HG02642 (cell line): ENCODE measurements at regions not wholly inside any gene's neighbourhood (a gene's known extent, or its start where the extent isn't known, plus 50 kb on each side); places are given as distances from the start of the nearest gene placed in this dataset.
"Not testable (repeated sequence)": the region's sequence is repeated elsewhere in the genome, so short reads cannot be mapped to it uniquely, and the experiment has no call there.

Source experiments
- ATAC-seq: cut with Tn5 transposase; IDR thresholded peaks from one replicate; pipeline ENCODE4 v1.9.1; 2021; ENCODE audit warnings: mild to moderate bottlenecking; ENCODE audit not compliant: unreplicated experiment, poor library complexity

DNA sequence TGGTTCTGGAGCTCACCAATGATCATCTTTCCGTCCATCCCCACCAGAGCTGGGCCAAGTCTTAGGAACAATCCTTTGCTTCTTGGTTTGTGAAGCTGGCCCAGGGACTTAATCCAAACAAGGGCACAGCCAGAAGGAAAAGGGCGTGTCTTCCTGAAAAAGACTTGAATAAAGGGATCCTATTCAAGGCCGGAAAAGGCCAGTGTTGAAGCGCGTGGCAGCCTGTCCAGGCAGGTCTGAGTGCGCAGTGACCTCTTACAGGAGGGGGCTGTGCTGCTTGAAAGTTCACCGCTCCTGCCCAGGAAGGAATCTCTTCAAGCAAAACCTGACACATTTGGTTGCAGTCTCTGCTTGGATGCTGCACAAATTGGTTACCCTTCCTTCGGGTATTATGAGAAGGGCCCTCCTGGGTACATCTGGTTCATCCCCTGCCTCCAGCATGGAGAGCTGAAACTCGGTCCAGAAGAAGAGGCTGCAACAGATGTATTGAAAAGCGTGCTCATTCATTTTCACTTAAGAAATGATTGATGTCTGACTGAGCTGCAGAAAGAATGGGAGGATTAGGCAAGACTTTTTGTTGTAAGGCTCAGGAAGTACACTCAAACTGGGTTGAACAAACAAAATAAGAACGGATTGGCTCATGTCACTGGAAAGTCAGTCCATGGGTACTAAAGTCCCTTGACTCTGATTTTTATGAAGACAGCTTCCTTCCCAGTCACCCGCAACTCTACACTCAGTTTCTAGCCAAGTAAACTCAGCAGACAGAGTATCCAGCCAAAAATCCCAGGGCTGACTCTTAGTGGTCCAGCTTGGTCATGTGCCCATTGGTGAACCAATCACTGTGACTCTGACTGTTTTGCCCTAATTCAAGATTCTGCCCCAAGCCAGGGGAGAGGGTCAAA, 136.3 kb downstream of the TFAP2C start:
- ATAC-seq: no peak

DNA sequence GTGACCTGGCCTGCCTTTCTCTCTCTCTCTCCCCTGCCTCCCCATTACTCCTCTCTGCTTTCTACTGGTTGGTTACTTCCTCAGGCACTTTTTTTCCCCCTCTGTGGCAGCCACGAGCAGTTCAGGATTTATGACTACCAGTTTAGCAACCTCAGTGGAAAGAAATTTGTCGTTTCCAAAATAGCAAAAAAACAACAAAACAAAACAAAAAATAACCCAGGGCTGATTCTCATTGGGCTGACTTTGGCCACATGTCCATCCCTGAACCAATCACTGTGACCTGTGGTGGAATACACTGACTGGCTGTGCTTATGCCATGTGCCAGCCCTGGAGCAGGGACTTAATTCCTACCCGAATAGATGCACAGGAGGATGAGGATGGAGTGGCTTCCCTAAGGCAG, 137.4 kb downstream of the TFAP2C start:
- ATAC-seq: no peak

DNA sequence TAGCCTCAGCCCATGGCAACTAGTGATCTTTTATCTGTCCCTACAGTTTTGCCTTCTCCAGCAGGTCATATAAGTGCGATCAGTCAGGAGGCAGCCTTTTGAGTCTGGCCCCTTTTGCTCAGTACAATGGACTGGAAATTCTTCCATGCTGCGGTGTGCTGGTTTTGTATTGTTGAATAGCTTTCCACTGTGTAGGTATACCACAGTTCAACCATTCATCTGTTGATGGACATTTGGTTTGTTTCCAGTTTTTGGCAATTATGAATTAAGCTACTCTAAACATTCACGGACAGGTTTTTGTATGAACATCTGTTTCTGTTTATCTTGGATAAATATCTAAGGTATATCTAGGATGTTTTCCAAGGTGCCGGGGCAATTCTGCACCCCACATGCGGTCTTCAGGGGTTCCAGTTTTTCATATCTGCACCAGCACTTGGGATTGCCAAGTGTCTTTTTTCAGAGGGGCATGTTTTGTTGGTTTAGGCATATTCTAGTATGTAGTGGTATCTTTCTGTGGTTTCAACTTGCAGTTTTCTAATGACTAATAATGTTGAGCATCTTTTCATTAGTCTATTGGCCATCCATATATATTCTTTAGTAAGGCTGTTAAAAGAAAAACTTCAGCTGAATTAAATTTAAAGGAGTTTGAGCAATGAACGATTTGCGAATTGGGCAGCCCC, 141.0 kb downstream of the TFAP2C start:
- no peak for ATAC-seq

DNA sequence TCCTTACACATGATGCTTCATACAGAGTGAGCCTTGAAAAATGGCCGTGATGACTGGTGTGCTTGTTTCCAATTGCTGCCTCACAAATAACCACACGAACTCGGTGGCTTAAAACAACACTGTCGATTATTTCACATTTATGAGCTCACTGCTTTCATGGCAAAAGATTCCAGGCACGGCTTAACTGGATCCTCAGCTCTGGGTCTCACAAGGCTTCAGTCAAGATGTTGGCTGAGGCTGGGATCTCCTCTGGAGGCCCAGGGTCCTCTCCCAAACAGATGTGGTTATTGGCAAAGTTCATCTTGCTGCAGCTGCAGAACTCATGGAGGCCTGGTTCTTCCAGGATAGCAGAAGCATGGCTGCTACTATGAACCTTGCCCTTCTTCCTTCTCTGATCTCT, 144.6 kb downstream of the TFAP2C start:
- ATAC-seq: no peak

DNA sequence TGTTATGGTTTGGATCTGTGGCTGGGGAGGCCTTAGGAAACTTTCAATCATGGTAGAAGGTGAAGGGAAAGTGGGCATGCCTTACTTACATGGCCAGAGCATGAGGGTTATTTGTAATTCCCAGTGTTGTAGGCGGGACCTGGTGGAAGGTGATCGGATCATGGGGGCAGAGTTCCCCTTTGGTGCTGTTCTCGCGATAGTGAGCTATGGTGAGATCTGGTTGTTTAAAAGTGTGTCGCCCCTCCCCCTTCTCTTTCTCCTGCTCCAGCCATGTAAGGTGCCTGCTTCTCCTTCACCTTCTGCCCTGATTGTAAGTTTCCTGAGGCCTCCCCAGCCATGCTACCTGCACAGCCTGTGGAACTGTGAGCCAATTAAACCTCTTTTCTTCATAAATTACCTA, 145.8 kb downstream of the TFAP2C start:
- no peak for ATAC-seq

DNA sequence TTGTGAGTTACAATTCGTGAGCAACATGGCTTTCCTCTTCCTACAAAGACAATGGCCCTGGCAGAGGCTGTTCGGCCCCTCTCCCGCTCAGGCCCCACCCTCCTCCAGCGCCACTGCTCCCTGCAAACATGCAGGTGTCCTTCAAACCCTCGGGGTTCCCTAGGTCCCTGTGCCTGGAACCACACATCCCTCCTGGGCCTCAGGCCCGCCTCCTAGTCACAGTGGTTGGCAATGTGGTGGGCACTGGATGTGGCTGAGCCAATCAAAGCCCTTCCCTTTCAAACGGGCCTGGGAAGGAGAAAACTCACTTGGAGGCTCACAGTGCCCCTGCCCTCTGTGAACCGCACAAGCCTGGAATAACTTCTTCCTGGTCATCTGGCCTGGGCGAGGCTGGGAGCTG, 147.2 kb downstream of the TFAP2C start:
- ATAC-seq: no peak

DNA sequence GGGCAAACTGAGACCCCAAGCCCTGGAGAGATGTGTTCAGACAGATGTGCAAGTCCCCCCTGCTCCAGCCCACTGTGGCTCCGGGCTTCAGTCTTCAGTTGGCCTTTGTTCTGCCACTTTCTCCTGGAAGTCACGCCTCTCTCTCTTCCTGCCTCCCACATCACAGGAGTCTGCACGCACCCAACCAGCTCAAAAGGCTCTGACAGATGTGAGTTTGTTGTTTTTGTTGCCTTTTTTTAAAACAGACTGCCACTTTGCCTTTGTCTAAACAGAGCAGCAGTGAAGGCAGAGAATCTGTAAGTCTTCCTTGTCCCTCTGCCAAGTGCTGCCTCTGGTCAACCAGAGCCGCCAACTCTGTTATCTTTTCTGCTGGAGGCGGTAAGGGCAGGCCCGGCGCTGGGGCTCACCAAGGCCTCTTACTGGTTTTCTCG, 149.7 kb downstream of the TFAP2C start:
- ATAC-seq: no peak

DNA sequence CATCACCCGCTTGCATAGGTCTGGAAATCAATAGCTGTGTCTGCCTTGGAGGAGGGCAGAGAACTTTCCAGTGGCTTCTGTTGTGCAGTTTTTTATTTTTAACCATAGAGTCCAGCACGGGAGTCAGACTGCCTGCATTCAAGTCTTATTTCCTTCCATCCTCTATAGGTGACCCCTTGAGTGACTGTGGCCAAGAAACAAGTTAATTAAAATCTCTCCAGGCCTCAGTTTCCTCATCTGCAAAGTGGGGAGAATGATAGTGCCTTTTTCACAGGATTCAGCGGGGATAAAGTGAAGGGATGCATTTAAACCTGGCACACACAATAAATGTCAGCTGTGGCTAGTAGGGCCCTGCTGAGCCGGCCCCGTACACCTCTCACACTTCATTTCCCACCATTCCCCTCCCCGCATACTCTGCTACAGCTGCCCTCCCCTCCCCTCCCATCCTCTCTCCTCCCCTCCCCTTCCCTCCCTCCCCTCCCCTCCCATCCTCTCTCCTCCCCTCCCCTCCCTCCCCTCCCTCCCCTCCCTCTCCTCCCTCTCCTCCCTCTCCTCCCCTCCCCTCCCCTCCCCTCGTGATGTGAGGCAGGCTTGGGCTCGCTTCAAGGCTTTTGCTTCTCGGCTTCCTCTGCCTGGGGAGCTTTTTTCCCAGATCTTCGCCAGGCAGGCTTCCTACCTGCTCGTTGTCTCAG, 150.5 kb downstream of the TFAP2C start:
- ATAC-seq: no peak

DNA sequence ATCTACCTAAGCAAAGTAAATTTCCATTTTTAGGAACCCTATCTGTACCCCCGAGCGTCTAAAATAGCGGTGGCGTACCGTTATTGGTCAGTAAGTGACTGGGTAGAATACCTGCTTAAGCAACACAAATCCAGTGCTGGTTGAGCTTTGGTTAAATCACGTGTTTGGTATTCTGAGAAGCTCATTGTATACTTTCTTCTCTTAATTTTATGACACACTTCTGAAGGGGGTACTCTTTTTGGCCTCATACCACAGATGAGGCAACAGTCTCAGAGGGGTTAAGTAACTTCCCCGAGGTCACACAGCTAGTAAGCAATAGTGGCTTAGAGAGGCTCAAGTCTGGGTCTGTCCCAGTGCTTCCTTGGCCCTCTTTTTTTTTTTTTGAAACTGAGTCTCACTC, 151.2 kb downstream of the TFAP2C start:
- no peak for ATAC-seq

DNA sequence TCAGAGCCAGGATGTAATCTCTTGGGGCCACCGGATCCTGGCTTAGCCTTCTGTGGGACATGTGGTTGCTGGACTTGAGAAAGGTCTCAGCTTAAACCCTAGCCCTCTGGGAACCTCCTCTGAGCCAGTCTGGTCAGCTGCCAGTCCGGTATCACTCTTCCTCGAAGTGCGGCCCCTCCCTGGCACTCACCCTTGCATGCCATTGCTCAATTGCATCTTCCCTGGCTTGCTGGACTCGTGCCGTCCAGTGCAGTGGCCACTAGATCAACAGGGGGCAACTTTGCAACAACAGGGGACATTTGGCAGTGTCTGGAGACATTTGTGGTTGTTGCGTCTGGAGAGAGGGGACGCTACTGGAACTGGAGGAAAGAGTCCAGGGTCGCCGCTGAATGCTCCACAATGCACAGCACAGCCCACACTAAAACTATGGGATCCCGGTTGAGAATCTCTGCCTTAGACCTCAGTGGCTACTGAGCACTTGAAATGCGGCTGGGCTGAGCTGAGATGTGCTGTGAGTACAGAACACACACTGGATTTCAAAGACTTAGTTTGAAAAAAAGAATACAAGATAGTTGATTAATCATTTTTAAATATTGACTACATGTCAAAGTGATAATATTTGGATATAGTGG, 152.1 kb downstream of the TFAP2C start:
- no peak for ATAC-seq

DNA sequence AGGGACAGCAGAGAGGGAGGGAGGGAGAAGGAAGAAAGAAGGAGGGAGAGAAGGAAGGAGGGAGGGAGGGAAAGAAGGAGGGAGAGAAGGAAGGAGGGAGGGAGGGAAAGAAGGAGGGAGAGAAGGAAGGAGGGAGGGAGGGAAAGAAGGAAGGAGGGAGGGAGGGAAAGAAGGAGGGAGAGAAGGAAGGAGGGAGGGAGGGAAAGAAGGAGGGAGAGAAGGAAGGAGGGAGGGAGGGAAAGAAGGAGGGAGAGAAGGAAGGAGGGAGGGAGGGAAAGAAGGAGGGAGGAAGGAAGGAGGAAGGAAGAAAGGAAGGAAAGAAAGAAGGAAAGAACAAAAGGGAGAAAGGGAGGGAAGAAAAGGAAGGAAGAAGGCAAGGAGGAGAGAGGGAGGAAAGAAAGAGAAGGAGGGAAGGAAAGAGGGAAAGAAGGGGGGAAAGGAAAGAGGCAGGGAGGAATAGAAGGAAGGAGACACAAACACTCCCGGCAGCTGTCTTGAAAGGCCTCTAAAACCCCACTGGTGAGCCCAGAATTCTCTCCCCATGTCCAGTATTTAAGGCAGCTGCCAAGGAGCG, 153.0 kb downstream of the TFAP2C start:
- ATAC-seq: not testable (repeated sequence)

DNA sequence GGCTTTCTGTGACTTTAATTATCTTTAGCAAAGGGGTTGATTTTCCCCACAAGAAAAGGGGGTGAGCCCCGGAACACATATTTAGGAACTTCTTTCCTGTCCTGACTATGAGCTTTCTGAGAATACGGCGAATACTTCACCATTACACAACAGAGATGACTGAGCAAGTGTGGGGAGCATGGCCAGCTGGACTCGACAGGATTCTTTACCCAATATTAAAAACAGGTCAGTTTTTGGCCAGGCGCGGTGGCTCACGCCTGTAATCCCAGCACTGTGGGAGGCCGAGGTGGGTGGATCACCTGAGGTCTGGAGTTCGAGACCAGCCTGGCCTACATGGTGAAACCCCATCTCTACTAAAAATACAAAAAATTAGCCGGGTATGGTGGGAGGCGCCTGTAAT, 153.7 kb downstream of the TFAP2C start:
- not testable (repeated sequence) for ATAC-seq

DNA sequence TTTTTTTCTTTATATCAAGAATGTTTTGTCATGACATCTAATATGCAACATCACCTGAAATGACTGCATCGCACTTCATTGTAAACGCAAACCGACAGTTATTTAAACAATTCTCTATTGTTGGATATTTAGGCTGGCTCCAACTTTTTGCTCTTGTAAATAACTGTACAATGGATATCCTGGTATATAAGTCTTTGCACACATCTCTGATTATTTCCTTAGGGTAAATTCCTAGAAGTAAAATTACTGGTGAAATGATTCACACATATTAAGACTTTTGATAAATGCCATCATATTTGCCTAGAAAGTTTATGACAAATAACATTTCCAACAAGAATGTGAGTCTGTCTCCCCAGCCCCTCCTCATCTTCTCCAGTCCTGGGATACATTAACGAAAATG, 154.7 kb downstream of the TFAP2C start:
- ATAC-seq: no peak

DNA sequence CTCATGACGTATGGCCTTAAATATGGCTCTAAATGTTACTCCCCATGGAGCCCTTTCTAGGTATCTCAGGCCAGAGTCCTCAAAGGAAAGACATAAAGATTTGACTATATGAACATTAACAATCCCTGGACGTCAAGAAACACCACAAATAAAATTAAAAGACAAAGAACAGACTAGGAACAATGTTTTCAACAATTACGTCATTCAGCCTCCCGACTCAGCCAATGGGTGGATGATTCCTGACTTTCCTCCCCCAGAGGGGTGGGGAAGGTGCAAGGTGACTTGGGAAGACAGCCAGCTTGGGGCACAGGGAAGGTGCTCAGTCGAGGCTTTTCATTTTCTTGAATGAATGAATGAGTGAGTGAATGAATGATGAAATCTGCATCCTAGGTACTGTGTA, 157.4 kb downstream of the TFAP2C start:
- ATAC-seq: no peak

DNA sequence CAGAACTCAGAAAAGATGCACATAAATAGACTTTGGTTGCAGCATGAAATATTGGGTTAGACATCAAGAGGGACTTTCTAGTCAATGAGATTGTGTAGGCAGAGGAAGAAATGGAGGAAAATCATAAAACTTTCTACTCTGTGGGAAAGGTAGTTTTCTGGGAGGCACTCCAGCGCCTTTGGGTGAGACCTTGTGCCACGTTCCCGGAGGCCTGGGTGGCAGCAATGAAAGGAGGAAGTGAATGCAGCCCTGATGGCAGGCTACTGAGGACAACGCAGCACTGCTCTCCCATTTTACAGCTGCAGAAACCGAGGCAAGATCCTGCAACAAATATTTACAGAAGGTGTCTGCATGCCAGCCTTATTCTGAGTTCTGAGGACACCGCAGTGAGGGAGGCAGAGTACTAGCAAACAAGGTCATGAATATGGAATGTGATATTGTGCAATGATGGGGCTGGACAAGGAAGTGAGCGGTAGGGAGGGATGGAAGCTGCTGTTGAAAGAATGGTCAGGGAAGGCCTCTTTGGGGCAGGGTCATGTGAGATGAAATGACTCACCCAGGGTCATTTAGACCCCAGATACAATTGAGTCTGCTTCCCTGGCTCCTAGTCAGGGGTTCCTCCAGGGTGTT, 159.1 kb downstream of the TFAP2C start:
- ATAC-seq: no peak

DNA sequence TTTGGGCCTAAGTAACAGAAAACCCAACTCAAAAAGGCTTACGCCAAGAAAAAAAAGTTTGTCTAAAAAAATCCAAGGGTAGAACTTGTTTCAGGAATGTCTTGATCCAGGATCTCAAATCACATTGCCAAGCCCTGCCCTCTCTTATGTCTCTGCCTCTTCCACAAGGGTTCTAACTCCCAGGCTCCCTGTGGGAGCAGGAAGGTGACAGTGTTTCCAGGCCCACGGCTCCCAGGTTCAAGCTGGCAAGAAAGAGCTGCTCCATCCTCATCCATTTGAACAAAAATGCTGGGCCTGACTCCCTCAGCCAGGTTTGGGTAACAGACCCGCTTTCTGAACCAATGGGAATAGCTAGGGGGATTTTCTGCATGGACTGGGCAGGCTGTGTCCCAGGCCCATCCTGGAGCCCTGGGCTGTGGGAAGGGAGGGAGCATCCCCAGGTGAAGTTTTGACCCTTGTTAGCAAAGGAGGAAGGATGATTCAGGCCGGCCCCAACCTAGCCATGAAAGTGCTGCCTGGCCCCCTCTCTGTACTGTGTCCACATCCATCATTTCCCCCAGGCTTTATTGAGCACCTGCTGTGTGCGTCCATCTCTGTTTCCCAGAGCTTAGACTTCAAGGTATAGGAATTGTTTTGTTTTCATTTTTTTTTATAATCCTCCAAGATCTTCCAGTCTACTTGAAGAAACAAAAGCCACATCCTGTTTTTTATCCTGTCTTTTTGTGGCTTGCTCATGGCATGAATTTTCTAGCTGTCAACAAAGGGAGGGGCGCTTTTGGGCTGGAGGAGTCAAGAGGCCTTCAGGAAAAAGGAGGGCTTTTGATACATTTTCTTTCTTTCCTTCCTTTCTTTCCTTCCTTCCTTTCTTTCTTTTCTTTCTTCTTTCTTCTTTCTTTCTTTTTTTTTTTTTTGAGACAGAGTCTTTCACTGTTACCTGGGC, 159.8 kb downstream of the TFAP2C start:
- no peak for ATAC-seq

DNA sequence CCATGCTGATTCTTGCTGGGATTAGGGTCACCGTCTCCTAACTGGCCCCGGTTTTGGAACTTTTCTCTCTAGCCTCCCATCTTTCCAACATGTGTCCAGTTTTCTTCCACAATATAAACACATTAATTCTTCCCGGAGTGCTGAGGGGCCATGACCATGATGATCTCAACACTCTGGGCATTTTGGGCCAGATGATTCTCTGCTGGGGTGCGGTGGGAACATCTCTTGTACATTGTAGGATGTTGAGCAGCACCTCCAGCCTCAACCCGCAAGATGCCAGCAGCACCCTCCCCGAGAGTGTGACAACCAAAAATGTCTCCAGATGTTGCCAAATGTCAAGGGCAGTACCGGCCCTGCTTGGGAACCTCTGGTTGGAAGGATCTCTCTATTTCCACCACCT, 164.8 kb downstream of the TFAP2C start:
- no peak for ATAC-seq

DNA sequence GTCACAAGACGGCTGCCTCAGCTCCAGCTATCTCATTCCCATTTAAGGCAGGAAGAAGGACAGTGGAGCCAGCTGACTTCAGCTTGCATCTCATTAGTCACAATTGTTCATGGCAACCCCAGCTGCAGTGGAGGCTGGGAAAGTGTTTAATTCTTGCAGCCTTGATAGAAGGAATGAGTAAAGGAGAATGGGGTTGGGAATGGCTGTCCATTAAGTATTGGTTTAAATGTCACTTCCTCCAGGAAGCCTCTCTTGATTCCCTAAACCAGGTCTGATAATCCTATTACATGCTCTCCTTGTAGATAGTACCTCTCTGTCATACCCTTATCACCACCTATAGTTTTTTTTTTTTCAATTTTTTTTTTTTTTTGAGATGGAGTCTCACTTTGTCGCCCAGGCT, 166.4 kb downstream of the TFAP2C start:
- no peak for ATAC-seq

DNA sequence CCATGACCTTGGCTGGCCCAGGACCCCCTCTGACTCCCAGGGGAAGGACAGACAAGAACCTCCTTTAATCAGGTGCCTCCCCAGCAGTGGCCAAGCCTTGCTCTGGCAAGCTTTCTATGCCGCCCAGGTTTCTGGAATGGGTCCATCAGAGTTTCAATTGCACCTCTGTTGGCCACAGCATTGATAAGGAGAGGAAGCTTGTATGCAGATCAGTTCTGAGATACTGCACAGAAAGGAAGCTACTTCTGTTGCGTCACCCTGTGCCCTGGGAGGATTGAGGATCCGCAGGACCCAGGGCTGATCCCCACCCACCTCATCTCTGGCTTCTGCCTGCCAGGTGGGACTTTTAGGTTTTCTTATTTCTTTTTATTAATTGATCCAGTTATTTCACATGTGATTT, 167.2 kb downstream of the TFAP2C start:
- ATAC-seq: no peak
